ENCODE measurements at regions not wholly inside any gene's neighbourhood (a gene's known extent, or its start where the extent isn't known, plus 50 kb on each side); places are given as distances from the start of the nearest gene placed in this dataset.
"Not testable (repeated sequence)": the region's sequence is repeated elsewhere in the genome, so short reads cannot be mapped to it uniquely, and the experiment has no call there.

- TF ChIP-seq CTCF (IDR thresholded peaks at IDR 0.05; ENCODE audit: control insufficient read depth, insufficient read depth, low read depth, low read length, missing control alignments), result no peak
- H3K4me3 ChIP-seq (ENCODE audit: control insufficient read depth, low read depth, low read length), result no peak overlapping the region
- no peak for DNase-seq (ENCODE audit: low read depth)
These were observed 154.0 kb downstream of the REEP3 start for GRCh38 chr10:63675171-63675570.

- no peak for DNase-seq (ENCODE audit: low read depth)
- TF ChIP-seq CTCF (IDR thresholded peaks at IDR 0.05; ENCODE audit: control insufficient read depth, insufficient read depth, low read depth, low read length, missing control alignments), result no peak
- H3K4me3 ChIP-seq (ENCODE audit: control insufficient read depth, low read depth, low read length), result no peak overlapping the region
These were observed 155.8 kb downstream of the REEP3 start for GRCh38 chr10:63677001-63677400.

GRCh38 chr10:63680545-63680944 is 159.3 kb downstream of the REEP3 start:
- not testable (repeated sequence) for H3K4me3 ChIP-seq (ENCODE audit: control insufficient read depth, low read depth, low read length); DNase-seq (ENCODE audit: low read depth)

- TF ChIP-seq CTCF (IDR thresholded peaks at IDR 0.05; ENCODE audit: control insufficient read depth, insufficient read depth, low read depth, low read length, missing control alignments), result no peak
- peak; percentile 99 for DNase-seq (ENCODE audit: low read depth)
- H3K4me3 ChIP-seq (ENCODE audit: control insufficient read depth, low read depth, low read length), result no peak overlapping the region
These were observed 160.9 kb downstream of the REEP3 start for GRCh38 chr10:63681993-63682697.

GRCh38 chr10:63682698-63683052 is 161.5 kb downstream of the REEP3 start:
- not testable (repeated sequence) for DNase-seq (ENCODE audit: low read depth)

GRCh38 chr10:63683223-63683622 is 162.0 kb downstream of the REEP3 start:
- no peak for DNase-seq (ENCODE audit: low read depth)
- H3K4me3 ChIP-seq (ENCODE audit: control insufficient read depth, low read depth, low read length), result no peak overlapping the region
- TF ChIP-seq CTCF (IDR thresholded peaks at IDR 0.05; ENCODE audit: control insufficient read depth, insufficient read depth, low read depth, low read length, missing control alignments), result no peak

More at GRCh38 chr10:63682698-63683052, 161.5 kb downstream of the REEP3 start:
- H3K4me3 ChIP-seq (ENCODE audit: control insufficient read depth, low read depth, low read length), result not testable (repeated sequence)

GRCh38 chr10:63683686-63684085 is 162.5 kb downstream of the REEP3 start:
- no peak for DNase-seq (ENCODE audit: low read depth)
- no peak overlapping the region for H3K4me3 ChIP-seq (ENCODE audit: control insufficient read depth, low read depth, low read length)
- no peak for TF ChIP-seq CTCF (IDR thresholded peaks at IDR 0.05; ENCODE audit: control insufficient read depth, insufficient read depth, low read depth, low read length, missing control alignments)

Data from AG09309 (cell line).